ENCODE measurements at regions not wholly inside any gene's neighbourhood (a gene's known extent, or its start where the extent isn't known, plus 50 kb on each side); places are given as distances from the start of the nearest gene placed in this dataset.
"Not testable (repeated sequence)": the region's sequence is repeated elsewhere in the genome, so short reads cannot be mapped to it uniquely, and the experiment has no call there.

- DNase-seq, result no peak
Observed at GRCh38 chr4:15164571-15164970, 162.3 kb downstream of the CPEB2 start.

GRCh38 chr4:15167743-15168142 is 165.5 kb downstream of the CPEB2 start:
- DNase-seq, result no peak

GRCh38 chr4:15168759-15169158 is 166.5 kb downstream of the CPEB2 start:
- no peak for DNase-seq

GRCh38 chr4:15171725-15172124 is 169.4 kb downstream of the CPEB2 start:
- DNase-seq, result no peak

- DNase-seq, result no peak
Observed at GRCh38 chr4:15173251-15173650, 171.0 kb downstream of the CPEB2 start.

GRCh38 chr4:15174168-15174567 is 171.9 kb downstream of the CPEB2 start:
- DNase-seq, result not testable (repeated sequence)

GRCh38 chr4:15179842-15180241 is 177.6 kb downstream of the CPEB2 start:
- DNase-seq, result not testable (repeated sequence)

GRCh38 chr4:15182600-15183220 is 180.4 kb downstream of the CPEB2 start:
- DNase-seq, result no peak

- no peak for DNase-seq
Observed at GRCh38 chr4:15186149-15186548, 183.9 kb downstream of the CPEB2 start.

- DNase-seq, result no peak
Observed at GRCh38 chr4:15186806-15187205, 184.5 kb downstream of the CPEB2 start.

GRCh38 chr4:15188605-15189539 is 186.6 kb downstream of the CPEB2 start:
- DNase-seq, result no peak

- no peak for DNase-seq
Observed at GRCh38 chr4:15194520-15194919, 192.2 kb downstream of the CPEB2 start.

- DNase-seq, result no peak
Observed at GRCh38 chr4:15197005-15197404, 194.7 kb downstream of the CPEB2 start.

- no peak for DNase-seq
Observed at GRCh38 chr4:15198070-15198727, 195.9 kb downstream of the CPEB2 start.

- DNase-seq, result no peak
Observed at GRCh38 chr4:15201782-15202181, 199.5 kb downstream of the CPEB2 start.

GRCh38 chr4:15202481-15202880 is 200.2 kb downstream of the CPEB2 start:
- no peak for DNase-seq

GRCh38 chr4:15206526-15206925 is 204.2 kb downstream of the CPEB2 start:
- DNase-seq, result not testable (repeated sequence)

- DNase-seq, result no peak
Observed at GRCh38 chr4:15213302-15213970, 211.2 kb downstream of the CPEB2 start.

GRCh38 chr4:15215109-15215508 is 212.7 kb upstream of the C1QTNF7 start:
- DNase-seq, result no peak

GRCh38 chr4:15226203-15226602 is 201.6 kb upstream of the C1QTNF7 start:
- DNase-seq, result no peak

GRCh38 chr4:15231265-15232091 is 196.4 kb upstream of the C1QTNF7 start:
- peak; percentile 22 for DNase-seq

Data from DMS 273 treated with DMSO at 0.1 percent for 48 hours (cell line).